H1 (cell line): ENCODE measurements at regions not wholly inside any gene's neighbourhood (a gene's known extent, or its start where the extent isn't known, plus 50 kb on each side); places are given as distances from the start of the nearest gene placed in this dataset.

Experiments used
- CTCF ChIA-PET: fragments of 300-600 bp; sonication (Branson Sonifier 250); formaldehyde crosslinking; loops from one replicate; lab custom pipeline; 2021; ENCODE audit not compliant: partially characterized antibody; lab: Charles Lee
- POLR2A ChIA-PET: fragments of 300-600 bp; sonication (Branson Sonifier 250); formaldehyde crosslinking; loops from one replicate; lab custom pipeline; 2021; ENCODE audit warnings: inconsistent platforms; ENCODE audit not compliant: partially characterized antibody; lab: Charles Lee
- DNase-seq, 2 experiments: peaks; one replicate each; pipeline versions ENCODE4 v3.0.0 to v3.0.0-alpha.2; 2010 to 2022; ENCODE audit warnings: low spot score in 2 of 2, low read depth in 1 of 2, mixed read lengths in 1 of 2
- FAIRE-seq: peaks from 2 replicates; lab custom pipeline; 2011; peaks lifted over from hg19 to GRCh38; lab: Jason Lieb, UNC
- H2AFZ ChIP-seq: 2 replicates; pipeline ENCODE4 v1.8.1; 2012; ENCODE audit warnings: low read length, inconsistent platforms
- H2AK5ac ChIP-seq: 2 replicates; pipeline ENCODE4 v1.6.1; 2013; ENCODE audit warnings: low read depth, low read length
- H2BK120ac ChIP-seq: replicated peaks from 2 replicates; pipeline ENCODE3; 2013; ENCODE audit warnings: low read depth, low read length, inconsistent platforms
- H2BK12ac ChIP-seq: 2 replicates; pipeline ENCODE4 v1.6.1; 2013; ENCODE audit warnings: low read depth, low read length
- H2BK15ac ChIP-seq: 2 replicates; pipeline ENCODE4 v1.6.1; 2013; ENCODE audit warnings: low read length
- H2BK20ac ChIP-seq: 2 replicates; pipeline ENCODE4 v1.6.1; 2013; ENCODE audit warnings: low read length
- H2BK5ac ChIP-seq: 2 replicates; pipeline ENCODE4 v1.6.1; 2013; ENCODE audit warnings: low read depth, low read length
- H3K14ac ChIP-seq: 2 replicates; pipeline ENCODE4 v1.6.1; 2013; ENCODE audit warnings: inconsistent platforms; ENCODE audit not compliant: insufficient read length
- H3K18ac ChIP-seq: 2 replicates; pipeline ENCODE4 v1.6.1; 2013; ENCODE audit warnings: low read length; ENCODE audit errors: extremely low read depth
- H3K23ac ChIP-seq: 2 replicates; pipeline ENCODE4 v1.6.1; 2013; ENCODE audit warnings: inconsistent platforms; ENCODE audit not compliant: insufficient read length
- H3K23me2 ChIP-seq: 2 replicates; pipeline ENCODE4 v1.6.1; 2013; ENCODE audit warnings: low read depth, low read length
- H3K27ac ChIP-seq: 2 replicates; pipeline ENCODE4 v1.6.1; 2011; ENCODE audit warnings: low read depth, low read length, inconsistent platforms
- H3K27me3 ChIP-seq, 4 experiments: replicated peaks in 1 of 4; 1 replicate in 1 of 4; 2 replicates in 3 of 4; pipeline versions ENCODE4 v1.6.1 to v1.8.1; 2011 to 2013; ENCODE audit warnings: low read length in 3 of 4, mild to moderate bottlenecking in 3 of 4, inconsistent platforms in 2 of 4, mixed read lengths in 2 of 4, moderate library complexity in 1 of 4; ENCODE audit not compliant: control insufficient read depth in 3 of 4, insufficient read depth in 3 of 4; ENCODE audit errors: extremely low read depth in 1 of 4
- H3K36me3 ChIP-seq, 4 experiments: 2 replicates each; pipeline versions ENCODE4 v1.6.1 to v1.8.1; 2011 to 2013; ENCODE audit warnings: mild to moderate bottlenecking in 4 of 4, low read length in 3 of 4, moderate library complexity in 2 of 4, control low read depth in 1 of 4, inconsistent platforms in 1 of 4; ENCODE audit not compliant: insufficient read depth in 4 of 4, control insufficient read depth in 2 of 4
- H3K4ac ChIP-seq: replicated peaks from 2 replicates; pipeline ENCODE3; 2013; ENCODE audit warnings: low read length, low read depth, mixed read lengths, inconsistent platforms; ENCODE audit not compliant: insufficient read length
- H3K4me1 ChIP-seq, 4 experiments: replicated peaks in 1 of 4; 1 replicate in 1 of 4; 2 replicates in 3 of 4; pipeline versions ENCODE4 v1.6.1 to v1.8.1; 2011 to 2013; ENCODE audit warnings: low read length in 3 of 4, inconsistent platforms in 2 of 4, mixed read lengths in 1 of 4; ENCODE audit not compliant: insufficient read depth in 4 of 4, control insufficient read depth in 3 of 4
- H3K4me2 ChIP-seq, 2 experiments: 2 replicates each; pipeline versions ENCODE4 v1.6.1 to v1.8.1; 2011 to 2013; ENCODE audit warnings: low read depth in 2 of 2, low read length in 2 of 2, control low read depth in 1 of 2, inconsistent platforms in 1 of 2, mild to moderate bottlenecking in 1 of 2; ENCODE audit not compliant: insufficient read depth in 1 of 2
- H3K4me3 ChIP-seq, 4 experiments: fragments of 200-600, 300-600 bp in 1 of 4; sonication (generic), shearing (Covaris generic), sonication (Bioruptor Twin) in 1 of 4; 2 replicates each; pipeline versions ENCODE4 v1.5.1 to v1.8.1; 2011 to 2016; ENCODE audit warnings: low read length in 4 of 4, low read depth in 3 of 4, control low read depth in 2 of 4, inconsistent platforms in 2 of 4, mild to moderate bottlenecking in 2 of 4, mixed read lengths in 1 of 4, moderate library complexity in 1 of 4; ENCODE audit not compliant: insufficient read depth in 2 of 4; ENCODE audit errors: extremely low read depth in 1 of 4
- H3K56ac ChIP-seq: replicated peaks from 2 replicates; pipeline ENCODE3; 2013; ENCODE audit warnings: low read depth, mild to moderate bottlenecking, mixed read lengths, low read length, inconsistent platforms; ENCODE audit not compliant: insufficient read length
- H3K79me1 ChIP-seq: 2 replicates; pipeline ENCODE4 v1.6.1; 2013; ENCODE audit warnings: low read depth, low read length, control low read depth
- H3K79me2 ChIP-seq, 2 experiments: 2 replicates each; pipeline versions ENCODE4 v1.6.1 to v1.8.1; 2012 to 2013; ENCODE audit warnings: low read length in 2 of 2, mild to moderate bottlenecking in 2 of 2, inconsistent platforms in 1 of 2; ENCODE audit not compliant: insufficient read depth in 2 of 2, control insufficient read depth in 1 of 2
- H3K9ac ChIP-seq, 4 experiments: replicated peaks in 1 of 4; 1 replicate in 1 of 4; 2 replicates in 3 of 4; pipeline versions ENCODE4 v1.6.1 to v1.8.1; 2011 to 2013; ENCODE audit warnings: low read depth in 3 of 4, low read length in 3 of 4, control low read depth in 2 of 4, mild to moderate bottlenecking in 2 of 4, moderate library complexity in 2 of 4, inconsistent platforms in 1 of 4; ENCODE audit errors: extremely low read depth in 1 of 4
- H3K9me3 ChIP-seq, 2 experiments: 2 replicates each; pipeline versions ENCODE4 v1.6.1 to v1.8.1; 2012 to 2013; ENCODE audit warnings: mild to moderate bottlenecking in 2 of 2, moderate library complexity in 2 of 2, control low read depth in 1 of 2, inconsistent platforms in 1 of 2, low read depth in 1 of 2, low read length in 1 of 2, mixed read lengths in 1 of 2; ENCODE audit not compliant: insufficient read depth in 2 of 2
- H4K20me1 ChIP-seq, 2 experiments: replicated peaks in 1 of 2; 2 replicates each; pipeline versions ENCODE3 to v1.8.1; 2011 to 2013; ENCODE audit warnings: inconsistent platforms in 2 of 2, low read length in 2 of 2, mild to moderate bottlenecking in 1 of 2; ENCODE audit not compliant: insufficient read depth in 2 of 2, control insufficient read depth in 1 of 2
- H4K5ac ChIP-seq: 2 replicates; pipeline ENCODE4 v1.6.1; 2013; ENCODE audit warnings: low read length, low read depth, mixed read lengths, inconsistent platforms; ENCODE audit not compliant: insufficient read length
- H4K8ac ChIP-seq: 2 replicates; pipeline ENCODE4 v1.8.0; 2013; ENCODE audit warnings: mild to moderate bottlenecking, moderate library complexity, low read length, inconsistent platforms; ENCODE audit not compliant: insufficient read depth; ENCODE audit errors: extremely low read depth
- H4K91ac ChIP-seq: replicated peaks from 2 replicates; pipeline ENCODE3; 2013; ENCODE audit warnings: low read length, mixed read lengths, inconsistent platforms; ENCODE audit not compliant: insufficient read length
- ASH2L ChIP-seq: fragments of 200-600, 300-600 bp; sonication (generic); IDR thresholded peaks from one replicate; pipeline ENCODE4 v1.7.1; 2017; ENCODE audit warnings: low read length
- ATF3 ChIP-seq: IDR thresholded peaks from 2 replicates; pipeline ENCODE4 v1.6.1; 2011; ENCODE audit warnings: low read depth, mild to moderate bottlenecking, low read length; ENCODE audit not compliant: insufficient read depth
- CBX8 ChIP-seq: fragments of 300-800, 300-1000 bp; sonication (generic); IDR thresholded peaks from 2 replicates; pipeline ENCODE4 v1.7.1; 2016; ENCODE audit warnings: low read depth, low read length, borderline replicate concordance
- CEBPB ChIP-seq: IDR thresholded peaks from 2 replicates; pipeline ENCODE4 v1.6.1; 2012; ENCODE audit warnings: low read depth, low read length
- CREB1 ChIP-seq: IDR thresholded peaks from 2 replicates; pipeline ENCODE4 v1.6.1; 2012; ENCODE audit warnings: inconsistent platforms
- EP300 ChIP-seq, 2 experiments: IDR thresholded peaks; 1 replicate in 1 of 2; 2 replicates in 1 of 2; pipeline ENCODE4 v1.6.1; 2011 to 2012; ENCODE audit warnings: low read depth in 2 of 2, low read length in 2 of 2, mild to moderate bottlenecking in 2 of 2, borderline replicate concordance in 1 of 2, inconsistent platforms in 1 of 2, moderate library complexity in 1 of 2
- POLR2AphosphoS5 ChIP-seq: IDR thresholded peaks from 2 replicates; pipeline ENCODE4 v1.6.1; 2011; ENCODE audit warnings: low read depth, low read length
- RFX5 ChIP-seq: IDR thresholded peaks from 2 replicates; pipeline ENCODE4 v1.6.1; 2011; ENCODE audit warnings: low read depth, low read length, improper control_type of control experiment, borderline replicate concordance
- TAF1 ChIP-seq: IDR thresholded peaks from 2 replicates; pipeline ENCODE4 v1.6.1; 2011; ENCODE audit warnings: mild to moderate bottlenecking, low read depth, low read length
- USF2 ChIP-seq: IDR thresholded peaks from 2 replicates; pipeline ENCODE4 v1.6.1; 2011; ENCODE audit warnings: low read length, improper control_type of control experiment
- YY1 ChIP-seq: IDR thresholded peaks from 2 replicates; pipeline ENCODE4 v1.6.1; 2011; ENCODE audit warnings: low read depth, mild to moderate bottlenecking, low read length
- WGBS, 2 experiments: shearing (Covaris generic) in 1 of 2; methylation state at CpG; one replicate each; pipeline versions ENCODE4 v1.1.6 to v1.1.7; 2013 to 2015; ENCODE audit warnings: low lambda C conversion rate in 2 of 2, mixed read lengths in 2 of 2, inconsistent platforms in 1 of 2, low coverage in 1 of 2, missing lambda C conversion rate in 1 of 2; ENCODE audit not compliant: insufficient replicate concordance in 2 of 2, insufficient coverage in 1 of 2, insufficient read length in 1 of 2; ENCODE audit errors: extremely low coverage in 1 of 2, missing lambda C conversion rate in 1 of 2; 5-methylcytosine and 5-hydroxymethylcytosine counted together

- no peak overlapping the region for H3K4me2 ChIP-seq
- H3K9ac ChIP-seq, result no peak overlapping the region
- ChIA-PET POLR2A (no interaction called here), CTCF (interaction anchor here (1.7 kb wide), 1 partner anchor 11 kb away, joined by 6 read pairs; no protein-coding TSS in a partner anchor)
- H3K9me3 ChIP-seq, result no peaks in the 10 kb centered on the region
- no peak overlapping the region for H2BK12ac ChIP-seq
- H4K5ac ChIP-seq, result no peak overlapping the region
- H2AFZ ChIP-seq, result no peak overlapping the region
- DNase-seq (no peak), FAIRE-seq (no peak)
- H2BK15ac ChIP-seq, result no peak overlapping the region
- no peak overlapping the region for H2BK120ac ChIP-seq
- H3K79me2 ChIP-seq, result no peaks in the 10 kb centered on the region
- no peaks in the 10 kb centered on the region for H3K79me1 ChIP-seq
- no peak overlapping the region for H2BK5ac ChIP-seq
- no peak overlapping the region for H3K4me3 ChIP-seq
- no peaks in the 10 kb centered on the region for H3K36me3 ChIP-seq
- H3K4ac ChIP-seq, result no peak overlapping the region
- H3K27ac ChIP-seq, result no peak overlapping the region
- H3K4me1 ChIP-seq, result no peaks in the 10 kb centered on the region
- H3K14ac ChIP-seq, result no peak overlapping the region
- no peaks in the 10 kb centered on the region for H3K27me3 ChIP-seq
- H2AK5ac ChIP-seq, result no peak overlapping the region
- no peak overlapping the region for H3K56ac ChIP-seq
- H4K8ac ChIP-seq, result no peak overlapping the region
- no peaks in the 10 kb centered on the region for H4K20me1 ChIP-seq
- H3K23ac ChIP-seq, result no peak overlapping the region
- no peak overlapping the region for H3K18ac ChIP-seq
- no peaks in the 10 kb centered on the region for H3K23me2 ChIP-seq
- H2BK20ac ChIP-seq, result no peak overlapping the region
- WGBS, 2 experiments, result 82% methylated on average over 3 of the region's 3 CpGs; no CpG with 5 or more reads in 1 of the 2 experiments
- no peak overlapping the region for H4K91ac ChIP-seq
- TF ChIP-seq CREB1, result no peak
- no peak for TF ChIP-seq TAF1
- TF ChIP-seq YY1, result no peak
- no peak for TF ChIP-seq CBX8
- no peak for TF ChIP-seq RFX5
- no peak for TF ChIP-seq EP300 (IDR thresholded peaks at IDR 0.05; ENCODE audit: borderline replicate concordance in 1 of 2, low read depth in 2 of 2, low read length in 2 of 2)
- no peak for TF ChIP-seq POLR2AphosphoS5
- no peak for TF ChIP-seq CEBPB
- TF ChIP-seq ATF3, result no peak
- no peak for TF ChIP-seq ASH2L
- TF ChIP-seq USF2, result no peak
Observed at GRCh38 chr14:83301791-83302190, 1768.1 kb upstream of the SEL1L start.
